Activated T-cell treated with anti-CD3 and anti-CD28 coated beads, Interleukin-2, amount 50 U/mL, for 24 hours (primary cell): ENCODE measurements at regions not wholly inside any gene's neighbourhood (a gene's known extent, or its start where the extent isn't known, plus 50 kb on each side); places are given as distances from the start of the nearest gene placed in this dataset.

Experiments used
- DNase-seq: peaks from one replicate; pipeline ENCODE4 v3.0.0-alpha.2; 2020
- H3K27ac Mint-ChIP-seq: 2 replicates; pipeline ENCODE4 v1.8.0; 2020; ENCODE audit warnings: mild to moderate bottlenecking, mixed read lengths
- H3K27me3 Mint-ChIP-seq: 2 replicates; pipeline ENCODE4 v1.8.0; 2020; ENCODE audit warnings: mixed read lengths
- H3K36me3 Mint-ChIP-seq: 2 replicates; pipeline ENCODE4 v1.8.0; 2020; ENCODE audit warnings: low read depth, mixed read lengths
- H3K4me1 Mint-ChIP-seq: 2 replicates; pipeline ENCODE4 v1.8.0; 2020; ENCODE audit warnings: low read depth, mixed read lengths
- H3K4me3 Mint-ChIP-seq: 2 replicates; pipeline ENCODE4 v1.8.0; 2020; ENCODE audit warnings: mild to moderate bottlenecking, moderate library complexity, mixed read lengths
- H3K9me3 Mint-ChIP-seq: 2 replicates; pipeline ENCODE4 v1.8.0; 2020; ENCODE audit warnings: mixed read lengths

DNA sequence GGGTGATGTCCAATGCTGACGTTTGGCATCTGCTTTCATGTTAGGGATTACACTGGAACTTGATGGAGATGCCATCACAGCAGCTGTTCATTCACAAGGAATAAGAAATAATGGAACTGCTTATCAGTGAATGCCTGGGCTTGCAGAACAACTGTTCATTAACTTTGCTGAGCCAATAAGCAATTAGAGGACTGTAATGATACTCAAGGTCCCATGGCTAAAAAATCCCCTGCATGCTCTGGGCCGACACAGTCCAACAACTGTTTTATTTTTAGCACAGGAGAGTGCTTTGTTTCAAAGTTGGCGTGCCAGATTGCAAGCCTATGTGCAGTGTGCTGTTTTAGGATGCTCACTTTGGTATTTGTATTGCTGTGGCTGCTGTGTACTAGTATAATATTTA lies 408.0 kb upstream of the RGPD4 start:
- DNase-seq: no peak
- H3K27ac Mint-ChIP-seq: no peak overlapping the region
- H3K36me3 Mint-ChIP-seq: no peaks in the 10 kb centered on the region
- H3K27me3 Mint-ChIP-seq: no peaks in the 10 kb centered on the region
- no peaks in the 10 kb centered on the region for H3K4me1 Mint-ChIP-seq
- H3K9me3 Mint-ChIP-seq: no peaks in the 10 kb centered on the region
- H3K4me3 Mint-ChIP-seq: no peak overlapping the region

DNA sequence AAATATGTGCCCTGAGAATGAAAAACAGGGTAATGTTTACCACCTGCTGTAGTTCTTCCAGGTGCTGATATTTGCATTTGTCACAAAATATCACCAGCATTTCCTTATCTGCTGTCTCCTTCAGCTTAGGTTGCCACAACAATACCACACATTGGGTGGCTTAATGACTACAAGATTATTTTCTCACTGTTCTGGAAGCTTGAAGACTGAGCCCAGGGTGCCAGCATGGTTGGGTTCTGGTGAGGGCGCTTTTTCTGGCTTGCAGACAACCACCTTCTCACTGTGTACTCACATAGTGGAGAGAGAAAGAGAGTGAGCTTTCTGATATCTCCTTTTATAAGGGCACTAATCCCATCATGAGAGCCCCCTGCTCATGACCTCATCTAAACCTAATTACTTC lies 407.5 kb upstream of the RGPD4 start:
- no peaks in the 10 kb centered on the region for H3K36me3 Mint-ChIP-seq
- no peaks in the 10 kb centered on the region for H3K4me1 Mint-ChIP-seq
- DNase-seq: no peak
- H3K27me3 Mint-ChIP-seq: no peaks in the 10 kb centered on the region
- no peak overlapping the region for H3K27ac Mint-ChIP-seq
- no peaks in the 10 kb centered on the region for H3K9me3 Mint-ChIP-seq
- no peak overlapping the region for H3K4me3 Mint-ChIP-seq

DNA sequence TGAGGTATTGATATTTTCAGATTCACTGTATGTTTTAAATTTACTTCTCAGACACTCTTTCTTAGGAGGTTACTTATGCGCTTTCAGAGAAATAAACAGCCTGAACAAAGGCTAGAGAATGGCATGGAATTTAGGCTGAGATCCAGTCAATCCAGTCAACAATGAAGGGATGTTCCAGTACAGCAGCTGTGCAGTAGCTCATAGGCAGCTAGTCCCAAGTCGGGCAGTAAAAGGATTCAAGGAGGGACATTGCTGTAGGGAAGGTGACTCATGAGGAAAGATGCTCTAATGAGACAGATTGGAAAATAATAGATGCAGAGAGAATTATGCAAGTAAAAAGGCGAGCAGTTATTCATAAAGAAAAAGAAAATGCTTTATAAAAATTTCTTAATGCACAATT lies 397.9 kb upstream of the RGPD4 start:
- Mint-ChIP-seq H3K36me3 (no peaks in the 10 kb centered on the region), H3K27me3 (no peaks in the 10 kb centered on the region), H3K4me3 (no peak overlapping the region), H3K27ac (no peak overlapping the region), H3K4me1 (no peaks in the 10 kb centered on the region), H3K9me3 (no peaks in the 10 kb centered on the region)
- no peak for DNase-seq

DNA sequence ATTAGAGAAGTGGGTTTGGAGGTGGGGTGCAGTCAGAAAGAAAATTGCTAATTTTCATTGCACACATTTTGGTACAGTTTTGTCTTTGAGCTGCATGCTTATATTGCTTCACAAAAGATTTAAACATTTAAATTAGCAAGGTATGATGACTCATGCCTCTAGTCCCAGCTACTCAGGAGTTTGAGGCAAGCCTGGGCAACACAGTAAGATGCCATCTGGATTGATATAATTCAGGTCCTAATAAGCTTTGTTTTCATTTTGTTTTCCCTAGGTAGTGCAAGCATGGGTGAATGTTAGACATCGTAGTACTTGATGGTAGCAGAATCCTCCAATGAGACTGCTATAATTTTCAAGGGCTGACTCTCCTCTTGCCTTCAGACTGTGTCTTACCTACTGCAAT lies 396.7 kb upstream of the RGPD4 start:
- Mint-ChIP-seq H3K36me3 (no peaks in the 10 kb centered on the region), H3K9me3 (no peaks in the 10 kb centered on the region), H3K27ac (no peak overlapping the region), H3K4me3 (no peak overlapping the region), H3K4me1 (no peaks in the 10 kb centered on the region), H3K27me3 (no peaks in the 10 kb centered on the region)
- DNase-seq: no peak

DNA sequence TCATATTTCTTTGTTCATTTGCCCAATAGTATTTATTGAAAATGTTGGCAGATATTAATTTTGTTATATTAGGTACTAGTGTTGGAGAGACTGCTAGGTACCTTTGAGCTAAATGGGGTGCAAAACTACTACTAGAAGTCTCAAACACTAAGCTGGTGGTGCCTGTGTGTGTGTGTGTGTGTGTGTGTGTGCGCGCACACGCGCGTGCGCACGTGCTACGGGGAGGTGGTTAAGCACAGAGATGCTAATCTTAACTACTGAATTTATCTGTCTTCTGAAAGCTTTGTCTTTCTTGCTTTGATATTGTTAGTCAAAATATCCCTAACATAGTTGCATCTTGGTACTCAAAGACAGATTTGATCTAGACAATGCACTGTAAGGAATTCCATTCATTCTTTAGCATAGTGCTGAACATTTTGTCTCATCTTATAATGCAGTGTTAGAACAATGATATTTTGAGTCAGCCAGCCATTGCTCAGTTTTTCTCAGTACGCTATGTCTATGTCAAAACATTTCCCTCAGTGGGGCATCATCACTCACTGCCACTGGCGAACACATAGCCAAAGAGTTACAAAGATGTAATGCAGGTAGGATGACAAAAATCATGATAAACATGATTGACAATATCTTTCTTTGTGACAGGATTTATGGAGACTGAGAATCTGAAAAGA lies 396.0 kb upstream of the RGPD4 start:
- no peaks in the 10 kb centered on the region for H3K36me3 Mint-ChIP-seq

DNA sequence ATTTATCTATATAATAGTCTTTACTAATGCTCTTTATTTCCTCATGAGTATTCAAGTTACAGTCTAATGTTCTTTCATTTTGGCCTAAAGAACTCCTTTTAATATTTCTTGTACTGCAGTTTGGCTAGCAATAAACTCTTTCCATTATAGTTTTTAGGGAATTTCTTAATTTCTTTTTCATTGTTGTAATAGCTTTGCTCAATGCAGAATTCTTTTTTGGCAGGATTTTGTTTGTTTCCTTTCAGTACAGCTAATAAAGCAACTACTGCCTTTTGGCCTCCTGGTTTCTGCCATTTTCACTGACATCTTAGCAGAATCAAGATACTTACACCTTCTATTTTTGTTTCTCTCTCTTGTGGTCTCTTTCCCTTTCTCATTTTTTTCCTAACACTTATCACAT lies 390.4 kb upstream of the RGPD4 start:
- Mint-ChIP-seq H3K4me1 (no peaks in the 10 kb centered on the region), H3K27me3 (no peaks in the 10 kb centered on the region), H3K4me3 (no peak overlapping the region), H3K36me3 (no peaks in the 10 kb centered on the region), H3K9me3 (peaks cover 2% of the 10 kb centered on the region), H3K27ac (no peak overlapping the region)
- no peak for DNase-seq

More for the DNA sequence above, 396.0 kb upstream of the RGPD4 start:
- Mint-ChIP-seq H3K27me3 (no peaks in the 10 kb centered on the region), H3K27ac (no peak overlapping the region), H3K9me3 (no peaks in the 10 kb centered on the region), H3K4me3 (no peak overlapping the region), H3K4me1 (no peaks in the 10 kb centered on the region)
- no peak for DNase-seq

DNA sequence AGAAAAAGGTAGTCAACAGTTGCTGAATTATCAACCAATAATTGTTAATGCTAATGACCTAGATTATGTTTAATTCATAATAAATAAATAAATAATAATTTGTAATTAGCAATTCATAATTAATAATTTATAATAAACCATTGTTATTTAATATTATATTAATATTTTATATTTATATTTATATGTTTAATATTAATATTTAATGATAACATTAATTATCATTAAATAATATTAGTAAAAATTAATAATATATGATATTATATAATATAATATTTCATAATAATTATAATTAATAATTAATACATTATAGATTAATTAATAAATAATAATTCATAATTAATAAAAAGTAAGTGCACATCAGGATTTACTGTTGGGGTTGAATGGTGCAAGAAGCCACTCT lies 389.4 kb upstream of the RGPD4 start:
- Mint-ChIP-seq H3K9me3 (peaks cover 2% of the 10 kb centered on the region), H3K27ac (no peak overlapping the region), H3K36me3 (no peaks in the 10 kb centered on the region), H3K4me3 (no peak overlapping the region), H3K4me1 (no peaks in the 10 kb centered on the region), H3K27me3 (no peaks in the 10 kb centered on the region)
- DNase-seq: no peak

DNA sequence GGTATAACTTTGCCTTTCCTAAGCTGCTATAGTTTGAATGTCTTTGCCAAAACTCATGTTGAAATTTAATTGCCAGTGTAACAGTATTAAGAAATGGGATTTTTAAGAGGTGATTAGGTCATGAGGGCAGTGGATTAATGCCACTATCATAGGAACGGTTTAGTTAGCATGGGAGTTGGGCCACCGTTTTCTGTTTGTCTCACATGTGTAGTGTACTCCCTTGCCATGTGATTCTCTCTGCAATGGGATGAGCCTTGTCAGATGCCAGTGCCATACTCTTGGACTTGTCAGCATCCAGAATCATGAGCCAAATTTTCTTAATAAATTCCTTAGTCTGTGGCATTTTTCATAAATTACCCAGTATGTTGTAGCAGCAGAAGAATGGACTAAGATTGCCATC lies 388.9 kb upstream of the RGPD4 start:
- Mint-ChIP-seq H3K27ac (no peak overlapping the region), H3K4me1 (no peaks in the 10 kb centered on the region), H3K27me3 (no peaks in the 10 kb centered on the region), H3K36me3 (no peaks in the 10 kb centered on the region), H3K9me3 (peaks cover 2% of the 10 kb centered on the region), H3K4me3 (no peak overlapping the region)
- no peak for DNase-seq

DNA sequence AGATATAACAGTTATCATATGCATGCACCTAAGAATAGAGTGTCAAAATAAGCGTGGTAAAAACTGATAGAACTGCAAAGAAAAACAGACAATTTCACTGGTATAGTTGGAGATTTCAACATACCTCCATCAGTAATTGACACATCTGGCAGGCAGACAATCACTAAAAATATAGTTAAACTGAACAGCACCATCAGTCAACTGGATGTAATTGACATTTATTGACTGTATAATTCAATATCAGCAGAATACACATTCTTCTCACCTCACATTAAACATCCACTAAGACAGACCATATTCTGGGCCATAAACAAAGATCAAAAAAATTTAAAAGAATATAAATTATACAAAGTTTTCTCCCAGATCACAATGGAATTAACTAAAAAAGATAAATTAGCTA lies 378.5 kb upstream of the RGPD4 start:
- H3K4me3 Mint-ChIP-seq: no peak overlapping the region

DNA sequence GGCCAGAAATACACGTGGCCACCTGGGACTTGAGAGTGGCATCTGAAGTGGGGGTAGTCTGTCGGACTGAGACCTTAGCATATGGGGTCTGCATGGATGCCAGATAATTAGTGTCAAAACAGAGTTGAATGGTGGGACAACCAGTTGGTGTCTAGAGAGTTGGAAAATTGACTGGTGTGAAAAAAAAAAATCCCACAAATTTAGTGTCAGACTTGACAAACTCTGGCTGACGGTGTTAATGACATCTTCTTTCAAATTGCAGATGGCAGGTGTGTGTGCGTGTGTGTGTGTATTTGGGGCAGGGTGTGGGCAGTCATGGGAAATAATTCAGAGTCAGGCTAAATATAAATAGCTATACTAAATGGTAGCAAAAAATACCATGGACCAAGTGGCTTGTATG lies 365.4 kb upstream of the RGPD4 start:
- H3K9me3 Mint-ChIP-seq: peaks cover 19% of the 10 kb centered on the region

More for the DNA sequence above, 378.5 kb upstream of the RGPD4 start:
- Mint-ChIP-seq H3K27ac (no peak overlapping the region), H3K4me1 (no peaks in the 10 kb centered on the region), H3K36me3 (no peaks in the 10 kb centered on the region), H3K9me3 (peaks cover 5% of the 10 kb centered on the region), H3K27me3 (no peaks in the 10 kb centered on the region)
- no peak for DNase-seq

DNA sequence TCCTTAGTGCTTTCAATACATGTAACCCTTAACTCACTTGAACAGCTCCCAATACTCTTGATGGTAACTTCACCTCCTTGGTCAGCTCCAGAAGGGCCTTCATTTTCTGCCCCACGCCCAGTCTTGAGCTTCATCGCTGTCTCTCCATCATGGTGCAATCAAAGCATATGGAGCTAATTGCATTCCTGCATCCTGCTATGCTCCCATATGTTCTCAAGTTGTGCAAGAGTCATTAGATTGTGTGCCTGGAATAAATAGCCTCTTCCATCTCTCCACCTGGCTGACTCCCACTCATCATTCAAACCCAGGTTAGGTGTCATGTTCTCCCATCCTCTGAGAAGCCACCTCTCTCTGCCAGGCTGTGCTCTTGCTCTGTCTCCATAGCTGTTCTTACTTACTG lies 364.5 kb upstream of the RGPD4 start:
- Mint-ChIP-seq H3K27ac (no peak overlapping the region), H3K4me1 (no peaks in the 10 kb centered on the region), H3K9me3 (peaks cover 19% of the 10 kb centered on the region), H3K36me3 (no peaks in the 10 kb centered on the region), H3K27me3 (no peaks in the 10 kb centered on the region), H3K4me3 (no peak overlapping the region)
- no peak for DNase-seq

More for the DNA sequence above, 365.4 kb upstream of the RGPD4 start:
- no peak overlapping the region for H3K4me3 Mint-ChIP-seq
- no peak for DNase-seq
- no peaks in the 10 kb centered on the region for H3K4me1 Mint-ChIP-seq
- H3K36me3 Mint-ChIP-seq: no peaks in the 10 kb centered on the region
- no peak overlapping the region for H3K27ac Mint-ChIP-seq
- no peaks in the 10 kb centered on the region for H3K27me3 Mint-ChIP-seq

DNA sequence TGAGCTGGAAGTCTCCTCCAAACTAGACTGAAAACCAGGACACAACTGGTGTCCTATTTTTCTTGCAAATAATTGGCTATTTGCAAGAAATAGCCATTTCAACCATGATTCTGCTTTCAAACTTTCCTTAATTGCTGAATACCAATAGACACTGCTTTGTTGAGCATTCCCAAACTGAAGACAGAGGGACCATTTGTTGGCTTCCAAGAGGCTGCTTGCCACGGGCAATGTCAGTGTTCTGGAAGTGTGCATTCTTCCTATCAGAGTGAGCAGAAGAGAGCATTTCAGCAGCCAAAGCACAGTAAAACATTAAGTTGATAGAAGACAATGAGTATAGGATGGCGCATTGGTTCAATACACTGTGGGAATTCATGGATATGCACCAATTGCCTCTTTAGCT lies 360.5 kb upstream of the RGPD4 start:
- Mint-ChIP-seq H3K27ac (no peak overlapping the region), H3K27me3 (no peaks in the 10 kb centered on the region), H3K4me3 (no peak overlapping the region), H3K4me1 (no peaks in the 10 kb centered on the region), H3K36me3 (no peaks in the 10 kb centered on the region), H3K9me3 (peaks cover 18% of the 10 kb centered on the region)
- no peak for DNase-seq

DNA sequence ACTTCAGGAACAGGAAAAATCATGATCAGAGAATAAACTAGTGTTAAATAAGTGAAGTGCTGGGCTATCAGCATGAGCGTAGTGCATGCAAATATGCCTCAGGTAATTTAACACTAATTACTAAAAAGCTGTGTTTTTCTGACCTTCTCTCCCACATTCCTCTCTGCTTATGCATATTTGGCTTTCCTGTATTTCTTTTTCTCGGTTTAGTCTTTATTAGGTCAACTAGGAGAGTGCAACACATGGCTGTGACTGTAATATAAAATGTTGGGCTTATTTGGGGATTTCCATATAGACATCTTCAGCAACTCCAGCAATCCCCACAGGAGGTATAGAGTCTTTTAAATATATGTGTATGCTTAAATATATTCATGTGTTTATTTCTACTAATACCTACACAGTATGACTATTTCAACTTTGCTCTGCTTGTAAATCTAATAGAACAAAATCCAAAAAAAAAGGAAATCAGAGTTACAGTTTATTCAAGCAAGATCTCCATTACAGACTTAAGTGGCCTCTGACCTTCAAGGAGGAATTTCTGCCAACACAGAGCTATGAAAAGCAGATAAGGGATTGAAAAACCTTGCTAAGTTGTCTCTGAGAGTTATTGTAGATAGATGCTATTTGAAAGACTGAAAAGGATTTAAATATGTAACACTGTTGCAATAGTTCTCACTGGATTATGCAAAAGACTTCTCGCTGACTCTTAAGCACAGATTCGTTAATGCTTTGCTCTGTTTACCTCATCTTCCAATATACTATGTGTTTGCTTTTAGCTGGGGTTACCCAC lies 359.5 kb upstream of the RGPD4 start:
- no peak for DNase-seq
- Mint-ChIP-seq H3K27me3 (no peaks in the 10 kb centered on the region), H3K4me3 (no peak overlapping the region), H3K4me1 (no peaks in the 10 kb centered on the region), H3K9me3 (peaks cover 20% of the 10 kb centered on the region), H3K36me3 (no peaks in the 10 kb centered on the region), H3K27ac (no peak overlapping the region)

DNA sequence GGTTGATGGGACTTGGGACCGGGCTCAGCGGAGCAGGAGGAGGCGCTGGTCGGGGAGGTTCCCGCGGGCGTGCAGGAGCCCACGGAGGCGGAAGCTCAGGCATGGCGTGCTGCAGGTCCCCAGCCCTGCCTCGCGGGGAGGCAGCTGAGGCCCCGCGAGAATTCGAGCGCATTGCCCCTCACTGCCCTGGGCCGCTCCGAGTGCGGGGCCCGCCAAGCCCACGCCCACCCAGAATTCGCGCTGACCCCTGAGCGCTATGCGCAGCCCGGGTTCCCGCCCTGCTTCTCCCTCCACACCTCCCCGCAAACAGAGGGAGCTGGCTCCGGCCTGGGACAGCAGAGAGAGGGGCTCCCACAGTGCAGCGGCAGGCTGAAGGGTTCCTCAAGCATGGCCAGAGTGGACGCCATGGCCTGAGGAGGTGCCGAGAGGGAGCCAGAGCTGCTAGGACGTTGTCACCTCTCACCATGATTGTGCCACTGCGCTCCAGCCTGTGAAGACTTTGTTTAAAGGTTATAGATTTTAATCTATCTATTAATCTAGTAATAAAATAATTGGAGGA lies 357.2 kb upstream of the RGPD4 start:
- Mint-ChIP-seq H3K27me3 (no peaks in the 10 kb centered on the region), H3K27ac (no peak overlapping the region), H3K36me3 (no peaks in the 10 kb centered on the region), H3K9me3 (peaks cover 15% of the 10 kb centered on the region), H3K4me3 (no peak overlapping the region), H3K4me1 (no peaks in the 10 kb centered on the region)
- no peak for DNase-seq

DNA sequence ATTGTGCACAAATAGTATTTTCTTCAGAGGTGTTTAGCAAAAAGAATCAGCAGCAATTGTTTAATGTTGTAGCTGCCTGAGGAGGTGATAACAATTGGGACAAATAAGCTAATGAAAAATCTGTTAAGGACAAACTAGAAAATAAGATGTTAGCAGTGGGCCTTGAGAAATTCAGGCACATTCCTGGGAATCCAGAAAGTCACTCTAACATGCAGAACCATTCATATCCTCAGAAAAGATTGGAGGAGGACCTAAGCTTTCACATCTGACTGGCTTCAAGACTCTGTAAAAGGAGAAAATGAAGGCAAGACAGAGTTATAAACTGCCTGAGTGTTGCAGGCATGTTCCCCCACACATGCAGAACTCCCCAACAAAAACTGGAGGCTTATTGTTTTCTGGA lies 353.5 kb upstream of the RGPD4 start:
- no peak for DNase-seq
- no peak overlapping the region for H3K4me3 Mint-ChIP-seq
- H3K36me3 Mint-ChIP-seq: no peaks in the 10 kb centered on the region
- peaks cover 8% of the 10 kb centered on the region for H3K9me3 Mint-ChIP-seq
- H3K4me1 Mint-ChIP-seq: no peaks in the 10 kb centered on the region
- no peak overlapping the region for H3K27ac Mint-ChIP-seq
- no peaks in the 10 kb centered on the region for H3K27me3 Mint-ChIP-seq
